Mucosa of stomach (tissue), 1 donor: ENCODE measurements at regions not wholly inside any gene's neighbourhood (a gene's known extent, or its start where the extent isn't known, plus 50 kb on each side); places are given as distances from the start of the nearest gene placed in this dataset.

ENCODE experiments used
- H3K27me3 ChIP-seq: one replicate; pipeline ENCODE4 v1.7.0; 2013; ENCODE audit warnings: mild to moderate bottlenecking, low read length; ENCODE audit not compliant: control insufficient read depth, insufficient read depth
- H3K36me3 ChIP-seq: one replicate; pipeline ENCODE4 v1.7.0; 2013; ENCODE audit warnings: low read length; ENCODE audit not compliant: control insufficient read depth, insufficient read depth
- H3K4me1 ChIP-seq: one replicate; pipeline ENCODE4 v1.7.0; 2013; ENCODE audit warnings: mild to moderate bottlenecking, low read length; ENCODE audit not compliant: control insufficient read depth, insufficient read depth
- H3K4me3 ChIP-seq: one replicate; pipeline ENCODE4 v1.7.0; 2013; ENCODE audit warnings: low read length
- H3K9ac ChIP-seq: one replicate; pipeline ENCODE4 v1.7.0; 2013; ENCODE audit warnings: mild to moderate bottlenecking, low read length, moderate library complexity
- H3K9me3 ChIP-seq: one replicate; pipeline ENCODE4 v1.7.0; 2013; ENCODE audit warnings: mild to moderate bottlenecking, low read length, moderate library complexity; ENCODE audit not compliant: control insufficient read depth
- donor health status: Pancreatic carcinoma.

DNA sequence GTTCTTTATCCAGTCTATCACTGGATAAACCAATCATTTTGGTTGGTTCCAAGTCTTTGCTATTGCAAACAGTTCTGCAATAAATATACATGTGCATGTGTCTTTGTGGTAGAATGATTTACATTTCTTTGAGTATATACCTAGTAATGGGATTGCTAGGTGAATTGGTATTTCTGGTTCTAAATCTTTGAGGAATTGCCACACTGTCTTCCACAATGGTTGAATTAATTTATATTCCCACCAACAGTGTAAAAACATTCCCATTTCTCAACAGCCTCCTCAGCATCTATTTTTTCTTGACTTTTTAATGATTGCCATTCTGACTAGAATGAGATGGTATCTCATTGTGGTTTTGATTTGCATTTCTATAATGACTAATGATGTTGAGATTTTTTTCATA, 791.7 kb upstream of the AGA start:
- no peak overlapping the region for H3K4me3 ChIP-seq
- H3K36me3 ChIP-seq, result no peaks in the 10 kb centered on the region
- no peaks in the 10 kb centered on the region for H3K27me3 ChIP-seq
- H3K9me3 ChIP-seq, result no peaks in the 10 kb centered on the region
- no peak overlapping the region for H3K9ac ChIP-seq
- no peaks in the 10 kb centered on the region for H3K4me1 ChIP-seq

DNA sequence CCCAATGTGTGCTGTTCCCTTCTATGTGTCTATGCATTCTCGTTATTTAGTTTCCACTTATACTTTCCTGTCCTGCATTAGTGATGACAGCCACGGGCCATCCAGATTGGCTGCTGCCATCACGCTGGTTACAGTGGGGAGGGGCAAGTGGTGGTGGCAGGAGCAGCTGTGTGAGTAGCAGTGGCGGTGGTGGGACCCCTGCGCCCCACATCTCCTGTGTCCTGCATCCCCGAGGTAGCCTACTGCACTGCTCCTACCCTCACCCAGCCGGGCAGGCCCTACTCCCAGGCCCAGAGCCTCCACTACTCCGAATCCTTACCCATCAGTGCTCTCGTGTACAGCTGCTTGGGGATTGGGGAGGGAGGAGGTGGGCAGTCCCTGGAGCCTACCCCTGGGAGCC, 798.7 kb upstream of the AGA start:
- no peak overlapping the region for H3K9ac ChIP-seq
- H3K9me3 ChIP-seq, result no peaks in the 10 kb centered on the region
- H3K27me3 ChIP-seq, result no peaks in the 10 kb centered on the region
- H3K36me3 ChIP-seq, result no peaks in the 10 kb centered on the region
- no peak overlapping the region for H3K4me3 ChIP-seq
- H3K4me1 ChIP-seq, result no peaks in the 10 kb centered on the region

DNA sequence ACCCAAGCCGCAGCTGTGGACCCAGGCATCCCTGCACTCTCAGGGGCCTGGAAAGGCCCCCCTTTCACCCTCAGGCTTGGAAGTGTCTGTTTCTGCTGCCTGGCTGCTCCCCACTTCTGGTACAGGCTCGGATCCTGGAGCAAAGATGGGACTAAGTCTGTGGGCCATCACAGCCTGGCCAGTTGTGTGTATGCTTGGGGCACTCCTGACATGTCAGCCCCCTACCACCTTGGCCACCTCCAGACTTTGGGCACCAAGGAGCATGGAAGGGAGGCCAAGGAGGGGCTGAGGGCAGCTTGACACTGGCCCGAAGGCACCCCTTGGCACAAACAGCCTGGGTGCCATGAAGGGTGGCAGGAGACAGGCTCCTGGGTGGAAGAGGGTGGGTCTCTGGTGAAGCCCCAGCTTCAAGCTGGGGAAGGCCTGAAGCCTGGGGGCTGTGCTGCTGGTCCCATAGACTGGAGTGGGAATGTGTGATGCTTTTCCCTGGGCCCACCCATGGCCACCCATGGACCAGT, 799.4 kb upstream of the AGA start:
- no peaks in the 10 kb centered on the region for H3K27me3 ChIP-seq
- no peaks in the 10 kb centered on the region for H3K36me3 ChIP-seq
- H3K9me3 ChIP-seq, result no peaks in the 10 kb centered on the region
- H3K9ac ChIP-seq, result no peak overlapping the region
- no peak overlapping the region for H3K4me3 ChIP-seq
- no peaks in the 10 kb centered on the region for H3K4me1 ChIP-seq

DNA sequence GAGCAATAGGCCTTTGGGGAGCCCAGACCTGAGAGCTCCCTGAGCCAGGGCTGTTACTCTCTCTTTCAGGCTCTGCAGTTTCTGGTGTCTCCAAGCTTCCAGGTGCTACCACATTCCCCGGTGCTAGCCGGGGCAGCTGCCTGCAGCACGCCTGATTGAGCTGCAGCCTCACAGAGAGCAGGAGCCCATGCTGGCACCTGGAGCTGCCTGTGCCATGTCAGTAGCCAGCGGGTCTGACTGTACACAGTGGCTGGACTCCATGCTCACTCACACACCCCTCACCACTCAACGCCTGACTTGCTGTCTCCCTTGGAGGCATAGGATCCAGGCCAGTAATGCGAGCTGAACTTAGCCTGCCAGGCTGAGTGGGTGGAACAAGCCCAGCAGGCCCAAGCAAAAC, 800.4 kb upstream of the AGA start:
- no peaks in the 10 kb centered on the region for H3K36me3 ChIP-seq
- no peak overlapping the region for H3K4me3 ChIP-seq
- no peaks in the 10 kb centered on the region for H3K9me3 ChIP-seq
- no peaks in the 10 kb centered on the region for H3K27me3 ChIP-seq
- H3K4me1 ChIP-seq, result no peaks in the 10 kb centered on the region
- no peak overlapping the region for H3K9ac ChIP-seq

DNA sequence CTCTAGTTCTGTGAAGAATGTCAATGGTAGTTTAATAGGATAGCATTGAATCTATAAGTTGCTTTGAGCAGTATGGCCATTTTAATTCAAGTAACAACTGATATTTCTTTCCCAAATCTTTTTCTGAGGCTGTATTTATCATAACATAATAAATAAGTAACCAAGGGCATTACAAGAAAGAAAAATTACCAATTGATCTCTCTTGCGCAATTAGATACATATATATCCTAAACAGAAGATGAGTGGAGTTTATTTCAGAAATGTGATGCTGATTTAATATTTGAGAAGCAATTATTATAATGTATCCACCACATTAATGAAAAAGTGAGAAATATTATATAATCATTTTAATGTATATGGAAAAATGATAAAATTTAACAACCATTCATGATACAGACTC, 802.5 kb upstream of the AGA start:
- H3K4me3 ChIP-seq, result no peak overlapping the region
- H3K27me3 ChIP-seq, result no peaks in the 10 kb centered on the region
- no peak overlapping the region for H3K9ac ChIP-seq
- no peaks in the 10 kb centered on the region for H3K4me1 ChIP-seq
- no peaks in the 10 kb centered on the region for H3K9me3 ChIP-seq
- no peaks in the 10 kb centered on the region for H3K36me3 ChIP-seq

DNA sequence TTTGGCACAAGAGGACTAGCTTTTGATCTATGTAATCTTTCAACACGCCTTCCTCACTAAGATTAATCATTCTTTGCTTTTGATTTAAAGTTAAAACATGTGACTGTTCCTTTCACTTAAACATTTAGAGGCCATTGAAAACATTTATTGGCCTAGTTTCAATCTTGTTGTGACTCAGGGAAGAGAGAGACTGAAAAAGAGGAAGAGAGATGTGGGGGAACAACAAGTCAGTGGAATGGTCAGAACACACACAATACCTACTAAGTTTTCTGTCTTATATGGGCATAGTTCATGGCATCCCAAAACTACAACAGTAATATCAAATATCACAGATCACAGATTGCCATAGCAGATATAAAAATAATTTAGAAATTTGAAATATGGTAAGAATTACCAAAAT, 812.9 kb upstream of the AGA start:
- Histone ChIP-seq H3K36me3 (no peaks in the 10 kb centered on the region), H3K27me3 (no peaks in the 10 kb centered on the region), H3K9me3 (no peaks in the 10 kb centered on the region), H3K4me3 (no peak overlapping the region), H3K4me1 (no peaks in the 10 kb centered on the region), H3K9ac (no peak overlapping the region)

DNA sequence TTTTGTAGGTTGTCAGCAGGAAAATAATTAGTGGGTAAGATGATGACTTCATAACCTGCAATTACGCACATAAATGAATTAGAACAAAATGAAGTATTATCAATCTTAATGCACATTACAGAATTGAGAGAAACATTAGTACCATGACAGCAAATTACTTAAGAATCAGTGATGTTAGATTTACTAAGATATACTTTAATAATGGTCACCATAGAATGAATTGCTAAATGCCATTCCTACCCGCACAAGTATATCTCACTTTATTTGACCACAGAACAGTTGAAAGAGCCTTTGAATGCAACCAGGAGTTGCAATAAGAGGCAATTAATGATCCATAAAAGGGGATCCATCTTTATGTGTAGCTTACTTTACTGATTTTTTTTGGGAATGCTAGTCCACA, 816.4 kb upstream of the AGA start:
- H3K9me3 ChIP-seq, result no peaks in the 10 kb centered on the region

DNA sequence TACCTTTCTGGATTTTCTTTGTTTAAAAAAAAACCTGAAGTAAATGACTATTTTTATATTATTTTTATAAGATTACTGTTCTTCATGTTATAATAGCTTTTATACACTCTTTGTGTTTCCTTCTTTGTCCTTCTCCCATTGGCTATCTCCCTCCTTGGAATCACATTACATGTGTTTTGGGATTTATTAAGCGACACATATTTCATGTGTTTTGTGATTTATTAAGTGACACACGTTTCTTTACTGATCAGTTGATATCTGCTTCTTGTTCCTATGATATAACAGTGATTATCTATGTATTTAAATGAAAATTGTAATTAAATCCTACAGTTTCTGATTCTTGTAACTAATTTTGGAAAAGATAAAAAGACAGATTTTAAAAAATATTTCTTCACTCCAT, 817.3 kb upstream of the AGA start:
- Histone ChIP-seq H3K27me3 (no peaks in the 10 kb centered on the region), H3K4me3 (no peak overlapping the region), H3K9ac (no peak overlapping the region), H3K36me3 (no peaks in the 10 kb centered on the region), H3K4me1 (no peaks in the 10 kb centered on the region), H3K9me3 (no peaks in the 10 kb centered on the region)

More for the DNA sequence above, 816.4 kb upstream of the AGA start:
- Histone ChIP-seq H3K4me1 (no peaks in the 10 kb centered on the region), H3K36me3 (no peaks in the 10 kb centered on the region), H3K27me3 (no peaks in the 10 kb centered on the region), H3K9ac (no peak overlapping the region), H3K4me3 (no peak overlapping the region)

DNA sequence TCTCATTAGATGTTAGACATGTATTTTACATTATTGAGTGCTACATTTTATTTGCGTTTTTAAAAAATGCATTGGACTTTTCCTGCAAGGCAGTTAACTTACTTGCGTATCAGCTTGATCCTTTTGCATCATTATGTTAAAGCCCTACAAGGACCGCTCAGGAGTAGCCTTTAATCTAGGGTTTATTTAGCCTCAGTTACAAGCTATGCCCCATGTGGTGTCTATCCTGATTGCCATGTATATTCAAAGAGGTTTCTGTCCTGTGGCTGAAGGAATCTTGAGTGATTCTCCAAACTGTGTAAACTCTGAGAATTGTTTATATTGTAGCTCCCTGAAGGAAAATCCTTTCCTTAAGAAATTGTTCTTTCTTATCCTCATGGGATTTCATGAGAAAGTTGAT, 821.8 kb upstream of the AGA start:
- Histone ChIP-seq H3K9ac (no peak overlapping the region), H3K9me3 (no peaks in the 10 kb centered on the region), H3K4me3 (no peak overlapping the region), H3K36me3 (no peaks in the 10 kb centered on the region), H3K4me1 (no peaks in the 10 kb centered on the region), H3K27me3 (no peaks in the 10 kb centered on the region)

DNA sequence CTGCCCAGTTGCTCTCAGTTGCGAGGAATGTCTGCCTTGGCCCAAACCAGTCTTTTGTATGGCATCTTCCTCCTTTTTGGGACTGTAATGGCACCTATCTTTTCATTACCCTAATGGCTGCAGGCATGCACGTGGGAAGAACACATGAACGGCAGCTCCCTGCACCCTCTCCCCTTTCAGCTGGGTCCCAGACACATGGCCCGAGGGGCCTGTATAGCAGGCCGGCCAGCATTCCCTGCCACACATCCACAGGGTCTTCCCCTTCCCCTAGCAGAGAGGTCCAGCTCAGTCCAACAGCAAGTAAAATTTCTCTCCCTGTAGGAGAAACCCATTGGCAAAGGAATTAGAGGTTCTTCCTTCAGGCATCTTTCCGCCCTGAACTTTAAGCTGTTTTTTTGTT, 829.1 kb upstream of the AGA start:
- Histone ChIP-seq H3K27me3 (no peaks in the 10 kb centered on the region), H3K4me3 (no peak overlapping the region), H3K4me1 (no peaks in the 10 kb centered on the region), H3K9me3 (no peaks in the 10 kb centered on the region), H3K9ac (no peak overlapping the region), H3K36me3 (no peaks in the 10 kb centered on the region)

DNA sequence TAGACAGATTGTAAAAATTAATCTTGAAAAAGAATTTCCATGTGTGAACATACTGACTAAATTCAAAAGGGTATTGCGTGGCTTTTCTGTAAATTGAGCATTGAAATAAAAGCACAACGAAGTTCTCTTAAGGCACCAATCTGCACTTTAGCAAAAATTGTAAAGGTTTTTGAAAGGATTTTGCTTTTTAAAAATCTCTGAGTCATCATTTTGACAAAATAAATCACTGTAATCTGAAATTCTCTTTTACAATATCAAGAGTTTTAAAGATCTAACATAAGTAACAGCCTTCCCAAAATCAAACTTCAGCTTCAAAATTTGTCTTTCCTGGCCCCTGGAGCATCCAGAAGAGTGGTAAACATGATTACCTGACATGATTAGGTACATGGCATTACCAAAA, 830.9 kb upstream of the AGA start:
- H3K9ac ChIP-seq, result no peak overlapping the region
- no peaks in the 10 kb centered on the region for H3K4me1 ChIP-seq
- H3K36me3 ChIP-seq, result no peaks in the 10 kb centered on the region
- H3K9me3 ChIP-seq, result no peaks in the 10 kb centered on the region
- H3K4me3 ChIP-seq, result no peak overlapping the region
- H3K27me3 ChIP-seq, result no peaks in the 10 kb centered on the region

DNA sequence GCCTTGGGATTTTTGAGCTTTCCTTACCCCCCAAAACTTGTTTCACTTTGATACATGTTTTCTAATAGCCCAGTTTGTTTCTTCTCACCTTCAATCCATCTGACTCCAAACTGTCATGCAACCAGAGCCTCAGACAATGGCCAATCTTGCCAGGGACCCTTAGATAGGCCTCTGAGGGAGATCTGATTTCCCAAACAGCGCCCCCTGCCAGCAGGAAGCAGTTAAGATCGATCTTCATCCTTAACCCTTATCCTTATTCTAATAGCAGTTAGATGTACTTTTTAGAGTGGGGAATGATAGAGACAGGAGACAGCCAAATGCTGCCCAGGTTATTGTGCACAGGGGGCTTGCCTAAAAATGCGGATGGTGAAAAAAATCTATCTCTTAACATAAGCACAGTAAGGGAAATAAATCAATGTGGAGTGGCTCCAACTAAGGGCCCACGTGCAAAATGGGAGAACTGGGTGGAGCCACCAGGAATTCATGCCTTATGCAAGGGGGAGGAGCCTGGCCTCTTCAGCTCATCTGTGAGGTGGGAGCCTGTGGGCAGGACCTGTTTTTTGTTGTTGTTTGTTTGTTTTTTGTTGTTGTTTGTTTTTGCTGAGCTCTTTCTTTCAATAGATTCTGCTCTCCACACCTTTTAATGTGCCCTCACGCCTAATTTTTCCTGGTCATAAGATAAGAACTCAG, 833.6 kb upstream of the AGA start:
- H3K9me3 ChIP-seq, result no peaks in the 10 kb centered on the region
- H3K9ac ChIP-seq, result no peak overlapping the region
- no peaks in the 10 kb centered on the region for H3K4me1 ChIP-seq
- no peaks in the 10 kb centered on the region for H3K27me3 ChIP-seq
- H3K4me3 ChIP-seq, result no peak overlapping the region
- H3K36me3 ChIP-seq, result no peaks in the 10 kb centered on the region

DNA sequence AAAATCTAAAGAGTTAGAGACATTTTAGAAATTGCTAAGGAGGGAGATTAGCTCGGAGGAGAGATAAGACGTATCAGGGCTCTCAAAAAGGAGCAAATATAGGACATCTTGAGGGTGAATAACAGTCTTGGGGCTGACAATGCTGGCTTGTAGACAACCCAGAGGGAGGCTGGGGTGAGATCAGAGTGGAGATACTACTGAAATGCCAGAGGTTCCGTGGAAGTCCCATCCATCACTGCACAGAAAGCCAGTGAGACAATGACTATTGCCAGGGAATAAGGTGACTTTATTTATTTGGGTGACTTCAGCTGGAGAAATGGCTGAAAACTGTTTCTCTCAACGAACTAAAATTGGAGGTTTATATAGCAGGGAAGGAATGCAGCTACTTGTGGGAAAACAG, 838.1 kb upstream of the AGA start:
- Histone ChIP-seq H3K27me3 (no peaks in the 10 kb centered on the region), H3K9ac (no peak overlapping the region), H3K9me3 (no peaks in the 10 kb centered on the region), H3K36me3 (no peaks in the 10 kb centered on the region), H3K4me3 (no peak overlapping the region), H3K4me1 (no peaks in the 10 kb centered on the region)
